B cell (primary cell): ENCODE measurements at regions not wholly inside any gene's neighbourhood (a gene's known extent, or its start where the extent isn't known, plus 50 kb on each side); places are given as distances from the start of the nearest gene placed in this dataset.
"Not testable (repeated sequence)": the region's sequence is repeated elsewhere in the genome, so short reads cannot be mapped to it uniquely, and the experiment has no call there.

Source experiments
- ATAC-seq: fragments of 200-7000 bp; cut with Tn5 transposase; one replicate; pipeline ENCODE4 v1.10.0; 2021; ENCODE audit warnings: low read depth, mild to moderate bottlenecking, moderate number of reproducible peaks, moderate library complexity
- CTCF ChIA-PET: fragments of 350-600 bp; sonication (Branson Sonifier 250); formaldehyde crosslinking; loops from one replicate; lab custom pipeline; 2021; ENCODE audit warnings: antibody characterized with exemption, inconsistent platforms; lab: Charles Lee
- POLR2A ChIA-PET: fragments of 350-600 bp; sonication (Branson Sonifier 250); formaldehyde crosslinking; loops from one replicate; lab custom pipeline; 2021; ENCODE audit warnings: antibody characterized with exemption; lab: Charles Lee
- DNase-seq: peaks from one replicate; pipeline ENCODE4 v3.0.0; 2013
- H2AFZ ChIP-seq: 2 replicates; pipeline ENCODE4 v1.6.1; 2012; ENCODE audit warnings: mild to moderate bottlenecking, low read depth, low read length; ENCODE audit not compliant: insufficient read depth, poor library complexity, severe bottlenecking
- H3K27ac ChIP-seq, 2 donors: 1 replicate in 1 of 2; 2 replicates in 1 of 2; pipeline ENCODE4 v1.5.1; 2012 to 2013; ENCODE audit warnings: low read length in 2 of 2, mild to moderate bottlenecking in 2 of 2, moderate library complexity in 1 of 2
- H3K27me3 ChIP-seq, 4 experiments: fragments of 200-600 bp in 1 of 4; sonication (generic) in 1 of 4; replicated peaks in 1 of 4; 1 replicate in 2 of 4; 2 replicates in 2 of 4; pipeline versions ENCODE4 v1.6.1 to v1.7.0; 2013 to 2016; ENCODE audit warnings: low read length in 3 of 4, mild to moderate bottlenecking in 2 of 4, mixed read lengths in 1 of 4, moderate library complexity in 1 of 4; ENCODE audit not compliant: insufficient read depth in 4 of 4, control insufficient read depth in 3 of 4; ENCODE audit errors: control extremely low read depth in 1 of 4
- H3K36me3 ChIP-seq, 2 experiments: replicated peaks in 1 of 2; 1 replicate in 1 of 2; 2 replicates in 1 of 2; pipeline versions ENCODE4 v1.6.1 to v1.7.1; 2013; ENCODE audit warnings: low read length in 1 of 2; ENCODE audit not compliant: insufficient read depth in 2 of 2, control insufficient read depth in 1 of 2; ENCODE audit errors: control extremely low read depth in 1 of 2, extremely low read depth in 1 of 2
- H3K4me1 ChIP-seq, 2 donors: fragments of 200-600 bp in 1 of 2; sonication (generic) in 1 of 2; 1 replicate in 1 of 2; 2 replicates in 1 of 2; pipeline versions ENCODE4 v1.5.1 to v1.6.1; 2013 to 2017; ENCODE audit warnings: low read length in 2 of 2; ENCODE audit not compliant: control insufficient read depth in 2 of 2, insufficient read depth in 2 of 2
- H3K4me2 ChIP-seq: replicated peaks from 2 replicates; pipeline ENCODE3; 2012; ENCODE audit warnings: mild to moderate bottlenecking, low read depth, low read length; ENCODE audit not compliant: poor library complexity, severe bottlenecking
- H3K4me3 ChIP-seq, 5 experiments: fragments of 200-600 bp in 1 of 5; sonication (generic) in 1 of 5; 1 replicate in 3 of 5; 2 replicates in 2 of 5; pipeline versions ENCODE4 v1.5.1 to v1.7.0; 2011 to 2016; ENCODE audit warnings: low read length in 4 of 5, mild to moderate bottlenecking in 4 of 5, low read depth in 2 of 5, control low read depth in 1 of 5, moderate library complexity in 1 of 5; ENCODE audit not compliant: insufficient read depth in 1 of 5; ENCODE audit errors: control extremely low read depth in 1 of 5, extremely low read depth in 1 of 5
- H3K79me2 ChIP-seq: fragments of 200-600 bp; sonication (generic); one replicate; pipeline ENCODE4 v1.6.0; 2016; ENCODE audit warnings: low read length; ENCODE audit not compliant: control insufficient read depth, insufficient read depth
- H3K9ac ChIP-seq: fragments of 200-600 bp; sonication (generic); 2 replicates; pipeline ENCODE4 v1.6.1; 2017; ENCODE audit warnings: mild to moderate bottlenecking, low read length, moderate library complexity
- H3K9me3 ChIP-seq, 3 donors: one replicate each; pipeline versions ENCODE4 v1.6.1 to v1.7.1; 2013; ENCODE audit warnings: low read length in 2 of 3; ENCODE audit not compliant: control insufficient read depth in 2 of 3, insufficient read depth in 1 of 3; ENCODE audit errors: control extremely low read depth in 1 of 3
- H4K20me1 ChIP-seq: 2 replicates; pipeline ENCODE4 v1.6.0; 2012; ENCODE audit warnings: mild to moderate bottlenecking, low read length; ENCODE audit not compliant: insufficient read depth, control insufficient read depth, poor library complexity, severe bottlenecking
- H3K27ac Mint-ChIP-seq: one replicate; pipeline ENCODE4 v1.8.0; 2021; ENCODE audit warnings: mixed read lengths
- H3K27me3 Mint-ChIP-seq: one replicate; pipeline ENCODE4 v1.8.0; 2021; ENCODE audit warnings: mixed read lengths
- H3K4me1 Mint-ChIP-seq: one replicate; pipeline ENCODE4 v1.8.0; 2021; ENCODE audit warnings: mixed read lengths
- H3K4me3 Mint-ChIP-seq: one replicate; pipeline ENCODE4 v1.8.0; 2021; ENCODE audit warnings: mixed read lengths
- H3K9me3 Mint-ChIP-seq: one replicate; pipeline ENCODE4 v1.8.0; 2022; ENCODE audit warnings: mixed read lengths; ENCODE audit not compliant: insufficient read depth
- EZH2 ChIP-seq: IDR thresholded peaks from 2 replicates; pipeline ENCODE4 v1.6.1; 2012; ENCODE audit warnings: borderline replicate concordance, low read depth, mild to moderate bottlenecking, moderate library complexity, low read length; ENCODE audit not compliant: insufficient read depth, poor library complexity, severe bottlenecking
- WGBS: methylation state at CpG from one replicate; pipeline ENCODE4 v1.1.5; 2013; ENCODE audit warnings: missing lambda C conversion rate; ENCODE audit not compliant: insufficient coverage; 5-methylcytosine and 5-hydroxymethylcytosine counted together
- intact Hi-C: fragments of 100-400 bp; cut with micrococcal nuclease; formaldehyde crosslinking; loops from one replicate; pipeline ENCODE4 v1.10.0; 2022

GRCh38 chr9:78994471-78994870, 577.3 kb upstream of the TLE4 start:
- H3K79me2 ChIP-seq = no peaks in the 10 kb centered on the region
- H3K9me3 ChIP-seq = no peaks in the 10 kb centered on the region
- H2AFZ ChIP-seq = no peak overlapping the region
- no peaks in the 10 kb centered on the region for H3K4me1 ChIP-seq
- no peak overlapping the region for H3K27ac ChIP-seq
- no peak overlapping the region for H3K4me2 ChIP-seq
- TF ChIP-seq EZH2 = no peak
- H3K27me3 Mint-ChIP-seq = no peaks in the 10 kb centered on the region
- intact Hi-C loops = no loop called here
- ChIA-PET CTCF (no interaction called here), POLR2A (no interaction called here)
- 83% methylated on average over 1 of the region's 3 CpGs for WGBS
- H4K20me1 ChIP-seq = no peaks in the 10 kb centered on the region
- H3K4me3 Mint-ChIP-seq = no peak overlapping the region
- ATAC-seq (no peak), DNase-seq (no peak)
- no peaks in the 10 kb centered on the region for H3K27me3 ChIP-seq
- no peak overlapping the region for H3K9ac ChIP-seq
- H3K27ac Mint-ChIP-seq = no peak overlapping the region
- H3K4me3 ChIP-seq = no peak overlapping the region
- H3K4me1 Mint-ChIP-seq = no peaks in the 10 kb centered on the region
- H3K36me3 ChIP-seq = no peaks in the 10 kb centered on the region
- no peaks in the 10 kb centered on the region for H3K9me3 Mint-ChIP-seq

- H3K36me3 ChIP-seq, H4K20me1 ChIP-seq, H3K9me3 Mint-ChIP-seq, H3K27me3 Mint-ChIP-seq, CTCF ChIA-PET, H2AFZ ChIP-seq, H3K27ac ChIP-seq, H3K4me3 ChIP-seq, H3K4me2 ChIP-seq, H3K4me3 Mint-ChIP-seq, H3K9ac ChIP-seq, DNase-seq, H3K79me2 ChIP-seq, H3K4me1 Mint-ChIP-seq, intact Hi-C loops, H3K27ac Mint-ChIP-seq, H3K27me3 ChIP-seq, POLR2A ChIA-PET, ATAC-seq, H3K4me1 ChIP-seq, H3K9me3 ChIP-seq: not testable (repeated sequence)
- WGBS = no CpG with 5 or more reads among the region's 2 CpGs
These were observed 576.8 kb upstream of the TLE4 start for GRCh38 chr9:78994974-78995373.
